ENCODE measurements at regions not wholly inside any gene's neighbourhood (a gene's known extent, or its start where the extent isn't known, plus 50 kb on each side); places are given as distances from the start of the nearest gene placed in this dataset.

- no peak for DNase-seq (ENCODE audit: low spot score)
Measured at GRCh38 chr3:61311044-61311443, 59.8 kb upstream of the FHIT start.

- peak; percentile 69 for DNase-seq (ENCODE audit: low spot score)
Measured at GRCh38 chr3:61315871-61316270, 64.6 kb upstream of the FHIT start.

- no peak for DNase-seq (ENCODE audit: low spot score)
Measured at GRCh38 chr3:61323094-61323493, 71.8 kb upstream of the FHIT start.

- peak; percentile 25 for DNase-seq (ENCODE audit: low spot score)
Measured at GRCh38 chr3:61331929-61332552, 80.8 kb upstream of the FHIT start.

GRCh38 chr3:61333192-61333961, 82.1 kb upstream of the FHIT start:
- DNase-seq (ENCODE audit: low spot score): no peak

GRCh38 chr3:61334783-61335182, 83.5 kb upstream of the FHIT start:
- no peak for DNase-seq (ENCODE audit: low spot score)

- DNase-seq (ENCODE audit: low spot score): no peak
Measured at GRCh38 chr3:61340931-61341461, 89.7 kb upstream of the FHIT start.

GRCh38 chr3:61343543-61343942, 92.3 kb upstream of the FHIT start:
- no peak for DNase-seq (ENCODE audit: low spot score)

- peak; percentile 26 for DNase-seq (ENCODE audit: low spot score)
Measured at GRCh38 chr3:61345020-61345419, 93.8 kb upstream of the FHIT start.

- DNase-seq (ENCODE audit: low spot score): no peak
Measured at GRCh38 chr3:61347981-61348380, 96.7 kb upstream of the FHIT start.

- DNase-seq (ENCODE audit: low spot score): no peak
Measured at GRCh38 chr3:61349717-61350116, 98.5 kb upstream of the FHIT start.

GRCh38 chr3:61350782-61351309, 99.6 kb upstream of the FHIT start:
- DNase-seq (ENCODE audit: low spot score): no peak

GRCh38 chr3:61352306-61352705, 101.1 kb upstream of the FHIT start:
- no peak for DNase-seq (ENCODE audit: low spot score)

GRCh38 chr3:61353382-61353781, 102.1 kb upstream of the FHIT start:
- no peak for DNase-seq (ENCODE audit: low spot score)

GRCh38 chr3:61354604-61355003, 103.4 kb upstream of the FHIT start:
- DNase-seq (ENCODE audit: low spot score): no peak

GRCh38 chr3:61356685-61357084, 105.4 kb upstream of the FHIT start:
- DNase-seq (ENCODE audit: low spot score): no peak

GRCh38 chr3:61357902-61358301, 106.7 kb upstream of the FHIT start:
- no peak for DNase-seq (ENCODE audit: low spot score)

- no peak for DNase-seq (ENCODE audit: low spot score)
Measured at GRCh38 chr3:61358364-61358763, 107.1 kb upstream of the FHIT start.

- DNase-seq (ENCODE audit: low spot score): no peak
Measured at GRCh38 chr3:61360297-61360965, 109.2 kb upstream of the FHIT start.

- no peak for DNase-seq (ENCODE audit: low spot score)
Measured at GRCh38 chr3:61369678-61370077, 118.4 kb upstream of the FHIT start.

GRCh38 chr3:61371123-61371522, 119.9 kb upstream of the FHIT start:
- peak; percentile 45 for DNase-seq (ENCODE audit: low spot score)

GRCh38 chr3:61372723-61373122, 121.5 kb upstream of the FHIT start:
- no peak for DNase-seq (ENCODE audit: low spot score)

- no peak for DNase-seq (ENCODE audit: low spot score)
Measured at GRCh38 chr3:61378311-61378710, 127.1 kb upstream of the FHIT start.

All from iPS-NIHi11 (cell line).